G401.6 (cell line): ENCODE measurements at regions not wholly inside any gene's neighbourhood (a gene's known extent, or its start where the extent isn't known, plus 50 kb on each side); places are given as distances from the start of the nearest gene placed in this dataset.

ENCODE experiments used
- FAIRE-seq: peaks from 2 replicates; lab custom pipeline; 2012; peaks lifted over from hg19 to GRCh38; lab: Jason Lieb, UNC

- no peak for FAIRE-seq
Observed at GRCh38 chr16:6495486-6496210, 837.0 kb upstream of the RBFOX1 start.

GRCh38 chr16:6494716-6495115, 837.9 kb upstream of the RBFOX1 start:
- FAIRE-seq: no peak

GRCh38 chr16:6493555-6493954, 839.1 kb upstream of the RBFOX1 start:
- no peak for FAIRE-seq

GRCh38 chr16:6492742-6493141, 839.9 kb upstream of the RBFOX1 start:
- FAIRE-seq: no peak

- no peak for FAIRE-seq
Observed at GRCh38 chr16:6484935-6485334, 847.7 kb upstream of the RBFOX1 start.

- no peak for FAIRE-seq
Observed at GRCh38 chr16:6484081-6484480, 848.6 kb upstream of the RBFOX1 start.

- FAIRE-seq: no peak
Observed at GRCh38 chr16:6483469-6484033, 849.1 kb upstream of the RBFOX1 start.

GRCh38 chr16:6482696-6483468, 849.8 kb upstream of the RBFOX1 start:
- FAIRE-seq: no peak

GRCh38 chr16:6481894-6482293, 850.8 kb upstream of the RBFOX1 start:
- FAIRE-seq: no peak

GRCh38 chr16:6453742-6454141, 878.9 kb upstream of the RBFOX1 start:
- no peak for FAIRE-seq

- no peak for FAIRE-seq
Observed at GRCh38 chr16:6447021-6447790, 885.4 kb upstream of the RBFOX1 start.

GRCh38 chr16:6446370-6446769, 886.3 kb upstream of the RBFOX1 start:
- FAIRE-seq: no peak

- FAIRE-seq: no peak
Observed at GRCh38 chr16:6439129-6439528, 893.5 kb upstream of the RBFOX1 start.

GRCh38 chr16:6428861-6429260, 903.8 kb upstream of the RBFOX1 start:
- FAIRE-seq: no peak

GRCh38 chr16:6427621-6428020, 905.0 kb upstream of the RBFOX1 start:
- FAIRE-seq: no peak

- no peak for FAIRE-seq
Observed at GRCh38 chr16:6407596-6407995, 925.0 kb upstream of the RBFOX1 start.

GRCh38 chr16:6406028-6406427, 926.6 kb upstream of the RBFOX1 start:
- FAIRE-seq: no peak

GRCh38 chr16:6382924-6383459, 949.7 kb upstream of the RBFOX1 start:
- FAIRE-seq: no peak

GRCh38 chr16:6381896-6382295, 950.7 kb upstream of the RBFOX1 start:
- no peak for FAIRE-seq

- FAIRE-seq: no peak
Observed at GRCh38 chr16:6377956-6378355, 954.7 kb upstream of the RBFOX1 start.

- no peak for FAIRE-seq
Observed at GRCh38 chr16:6375465-6376075, 957.1 kb upstream of the RBFOX1 start.

GRCh38 chr16:6374821-6375220, 957.8 kb upstream of the RBFOX1 start:
- no peak for FAIRE-seq
